ENCODE measurements at regions not wholly inside any gene's neighbourhood (a gene's known extent, or its start where the extent isn't known, plus 50 kb on each side); places are given as distances from the start of the nearest gene placed in this dataset.

DNA sequence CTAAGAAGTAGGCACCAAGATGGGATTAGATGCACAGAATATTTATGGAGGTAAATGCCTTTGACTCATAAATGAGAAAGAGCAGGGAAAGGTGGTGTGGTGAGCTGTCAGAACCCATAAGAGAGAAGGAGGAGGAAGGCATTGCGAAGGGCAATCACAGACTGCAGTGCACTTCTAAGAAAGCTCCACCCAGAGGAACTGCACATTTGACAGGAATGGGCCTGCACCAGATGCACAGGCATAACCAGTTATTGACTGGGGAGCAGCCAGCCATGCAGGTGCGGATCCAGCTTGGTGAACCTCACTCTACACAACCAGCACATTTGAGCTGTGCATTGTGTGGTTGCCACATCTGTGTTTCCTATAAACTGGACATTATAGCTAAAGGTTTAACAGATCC is 62.2 kb upstream of the L3MBTL4 start (continued):
- TF ChIP-seq, protein P1, sequence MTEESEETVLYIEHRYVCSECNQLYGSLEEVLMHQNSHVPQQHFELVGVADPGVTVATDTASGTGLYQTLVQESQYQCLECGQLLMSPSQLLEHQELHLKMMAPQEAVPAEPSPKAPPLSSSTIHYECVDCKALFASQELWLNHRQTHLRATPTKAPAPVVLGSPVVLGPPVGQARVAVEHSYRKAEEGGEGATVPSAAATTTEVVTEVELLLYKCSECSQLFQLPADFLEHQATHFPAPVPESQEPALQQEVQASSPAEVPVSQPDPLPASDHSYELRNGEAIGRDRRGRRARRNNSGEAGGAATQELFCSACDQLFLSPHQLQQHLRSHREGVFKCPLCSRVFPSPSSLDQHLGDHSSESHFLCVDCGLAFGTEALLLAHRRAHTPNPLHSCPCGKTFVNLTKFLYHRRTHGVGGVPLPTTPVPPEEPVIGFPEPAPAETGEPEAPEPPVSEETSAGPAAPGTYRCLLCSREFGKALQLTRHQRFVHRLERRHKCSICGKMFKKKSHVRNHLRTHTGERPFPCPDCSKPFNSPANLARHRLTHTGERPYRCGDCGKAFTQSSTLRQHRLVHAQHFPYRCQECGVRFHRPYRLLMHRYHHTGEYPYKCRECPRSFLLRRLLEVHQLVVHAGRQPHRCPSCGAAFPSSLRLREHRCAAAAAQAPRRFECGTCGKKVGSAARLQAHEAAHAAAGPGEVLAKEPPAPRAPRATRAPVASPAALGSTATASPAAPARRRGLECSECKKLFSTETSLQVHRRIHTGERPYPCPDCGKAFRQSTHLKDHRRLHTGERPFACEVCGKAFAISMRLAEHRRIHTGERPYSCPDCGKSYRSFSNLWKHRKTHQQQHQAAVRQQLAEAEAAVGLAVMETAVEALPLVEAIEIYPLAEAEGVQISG (CRISPR knock-in tag; IDR thresholded peaks at IDR 0.05), result no peak
- TF ChIP-seq RBM39 (IDR thresholded peaks at IDR 0.05; ENCODE audit: low read depth, low read length, poor library complexity, severe bottlenecking) (no peak), KLF15 (CRISPR knock-in tag; IDR thresholded peaks at IDR 0.05; ENCODE audit: borderline replicate concordance) (no peak), ZSCAN25 (CRISPR knock-in tag; IDR thresholded peaks at IDR 0.05) (no peak), HOXA9 (CRISPR knock-in tag; IDR thresholded peaks at IDR 0.05; ENCODE audit: borderline replicate concordance) (no peak), ZNF468 (CRISPR knock-in tag; IDR thresholded peaks at IDR 0.05) (no peak), IRF1 (CRISPR knock-in tag; IDR thresholded peaks at IDR 0.05; ENCODE audit: low read depth) (no peak)
- TF ChIP-seq, protein P2, sequence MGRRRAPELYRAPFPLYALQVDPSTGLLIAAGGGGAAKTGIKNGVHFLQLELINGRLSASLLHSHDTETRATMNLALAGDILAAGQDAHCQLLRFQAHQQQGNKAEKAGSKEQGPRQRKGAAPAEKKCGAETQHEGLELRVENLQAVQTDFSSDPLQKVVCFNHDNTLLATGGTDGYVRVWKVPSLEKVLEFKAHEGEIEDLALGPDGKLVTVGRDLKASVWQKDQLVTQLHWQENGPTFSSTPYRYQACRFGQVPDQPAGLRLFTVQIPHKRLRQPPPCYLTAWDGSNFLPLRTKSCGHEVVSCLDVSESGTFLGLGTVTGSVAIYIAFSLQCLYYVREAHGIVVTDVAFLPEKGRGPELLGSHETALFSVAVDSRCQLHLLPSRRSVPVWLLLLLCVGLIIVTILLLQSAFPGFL (CRISPR knock-in tag; IDR thresholded peaks at IDR 0.05), result no peak

DNA sequence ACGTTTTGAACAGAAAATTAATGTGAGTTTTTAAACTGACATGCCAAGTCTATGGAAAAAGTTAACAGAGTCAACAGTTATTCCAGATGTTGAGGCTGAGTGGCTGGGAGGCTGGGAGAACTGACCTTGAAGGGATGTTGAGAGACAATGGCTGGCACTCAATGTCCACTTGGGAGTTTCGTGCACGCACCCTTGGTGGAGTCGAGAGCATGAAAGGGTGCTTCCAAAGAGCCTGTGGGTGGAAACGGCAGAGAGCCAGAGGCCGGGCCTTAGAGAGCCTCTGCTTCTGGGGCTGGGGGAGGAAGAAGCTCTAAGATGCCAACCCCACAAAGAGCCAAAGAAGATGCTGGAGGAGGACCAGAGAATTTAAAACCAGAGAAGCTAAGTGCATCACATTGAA is 63.4 kb upstream of the L3MBTL4 start:
- Histone ChIP-seq H3K36me3 (replicated peaks in 1 of 2; ENCODE audit: control insufficient read depth in 1 of 2, insufficient read depth in 2 of 2, low read length in 2 of 2) (no peaks in the 10 kb centered on the region), H3K9ac (ENCODE audit: insufficient read depth, low read depth, low read length) (no peak overlapping the region), H3K9me3 (ENCODE audit: low read length) (no peaks in the 10 kb centered on the region), H3K27me3 (ENCODE audit: control insufficient read depth in 1 of 2, insufficient read depth in 2 of 2, low read length in 2 of 2) (peaks cover 0 to 15% of the 10 kb centered on the region in 2 experiments; a peak in 2 of 5 replicates), H2AFZ (ENCODE audit: low read length) (no peak overlapping the region), H3K4me3 (replicated peaks in 1 of 3; ENCODE audit: insufficient read depth in 1 of 3, low read depth in 2 of 3, low read length in 3 of 3) (no peak overlapping the region), H3K4me2 (ENCODE audit: low read depth, low read length) (no peak overlapping the region), H3K27ac (ENCODE audit: extremely low read length, insufficient read depth, low read length) (no peak overlapping the region), H3K4me1 (ENCODE audit: insufficient read depth, low read length) (peaks cover 9% of the 10 kb centered on the region; the same call in 1 of the 2 replicates), H3K79me2 (ENCODE audit: insufficient read depth, low read length) (no peaks in the 10 kb centered on the region), H4K20me1 (ENCODE audit: insufficient read depth, low read length) (no peaks in the 10 kb centered on the region)
- WGBS (ENCODE audit: low lambda C conversion rate), result 11% methylated on average over 5 of the region's 6 CpGs
- ChIA-PET CTCF (ENCODE audit: low intra/inter-chr PET ratio, low total read pairs) (no interaction called here), POLR2A (no interaction called here)
- BruUV-seq (replicated peaks), result no TSS peak
- DNase-seq (ENCODE audit: low spot score) (no peak), FAIRE-seq (no peak), ATAC-seq (no peak)
- intact Hi-C loops (cut with micrococcal nuclease; ENCODE audit: unreplicated experiment) (no loop called here), in situ Hi-C loops (cut with HindIII; ENCODE audit: extremely low pct_ligation_motif_present, low pct_unique_long_range_greater_than_20kb) (no loop called here)
- TF ChIP-seq TCF12 (IDR thresholded peaks at IDR 0.05) (no peak), TCF12 (CRISPR knock-in tag; IDR thresholded peaks at IDR 0.05) (no peak), NFKB2 (CRISPR knock-in tag; IDR thresholded peaks at IDR 0.05; ENCODE audit: borderline replicate concordance) (no peak), ZNF552 (CRISPR knock-in tag; IDR thresholded peaks at IDR 0.05; ENCODE audit: borderline replicate concordance) (no peak), PCBP1 (IDR thresholded peaks at IDR 0.05; ENCODE audit: borderline replicate concordance, low read depth, low read length) (no peak), DZIP1 (CRISPR knock-in tag; IDR thresholded peaks at IDR 0.05) (no peak), JUN (CRISPR knock-in tag; IDR thresholded peaks at IDR 0.05) (no peak), ZNF839 (CRISPR knock-in tag; IDR thresholded peaks at IDR 0.05; ENCODE audit: borderline replicate concordance) (no peak), ZNF431 (CRISPR knock-in tag; IDR thresholded peaks at IDR 0.05; ENCODE audit: borderline replicate concordance, low read depth) (no peak)
